DMS153 treated with DMSO at 0.1 percent for 48 hours (cell line): ENCODE measurements at regions not wholly inside any gene's neighbourhood (a gene's known extent, or its start where the extent isn't known, plus 50 kb on each side); places are given as distances from the start of the nearest gene placed in this dataset.

ENCODE experiments used
- DNase-seq: peaks from one replicate; lab custom pipeline; 2025; ENCODE audit not compliant: unreplicated experiment; lab: John Stamatoyannopoulos, UW

- DNase-seq, result no peak
These were observed 152.1 kb downstream of the PMP22 start for GRCh38 chr17:15112846-15113617.

- no peak for DNase-seq
These were observed 155.5 kb downstream of the PMP22 start for GRCh38 chr17:15109608-15110007.

- no peak for DNase-seq
These were observed 156.1 kb downstream of the PMP22 start for GRCh38 chr17:15108992-15109391.

- DNase-seq, result no peak
These were observed 158.6 kb downstream of the PMP22 start for GRCh38 chr17:15106540-15106939.

DNA sequence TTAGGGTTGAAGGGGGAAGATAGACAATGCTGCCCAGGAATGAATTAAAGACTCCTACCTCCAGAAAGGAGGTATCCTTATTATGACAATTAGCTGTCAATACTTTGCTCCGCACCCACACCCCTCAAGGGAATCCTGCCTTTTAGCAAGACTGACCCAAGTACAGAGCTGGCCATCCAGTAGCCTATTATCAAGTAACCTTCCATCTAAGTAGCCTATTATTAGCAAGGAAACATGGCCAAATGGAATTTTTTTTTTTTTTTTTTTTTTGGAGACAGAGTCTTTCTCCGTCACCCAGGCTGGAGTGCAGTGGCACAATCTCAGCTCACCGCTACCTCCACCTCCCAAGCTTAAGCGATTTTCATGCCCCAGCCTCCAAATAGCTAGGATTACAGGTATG lies 161.3 kb downstream of the PMP22 start:
- no peak for DNase-seq

DNA sequence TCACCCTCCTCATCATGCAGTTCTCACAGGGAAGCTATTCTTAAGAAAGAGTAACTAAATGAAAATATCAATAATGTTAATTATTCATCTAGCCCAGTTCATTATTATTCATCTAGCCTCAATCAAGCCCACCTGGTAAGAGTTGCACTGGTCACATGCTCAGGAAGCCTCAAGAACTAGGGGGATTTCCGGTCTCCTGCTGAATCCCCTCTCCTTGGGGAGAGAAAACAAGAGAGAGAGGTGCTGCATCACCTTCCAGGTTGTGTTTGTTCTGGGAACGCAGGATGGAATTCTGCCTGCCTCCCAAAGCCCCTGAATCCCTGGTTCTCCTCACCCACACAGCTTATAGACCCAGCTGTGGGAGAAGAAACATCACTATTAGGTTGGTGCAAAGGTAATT lies 164.0 kb downstream of the PMP22 start:
- DNase-seq, result no peak

- no peak for DNase-seq
These were observed 168.6 kb downstream of the PMP22 start for GRCh38 chr17:15096511-15096910.

GRCh38 chr17:15095935-15096334 lies 169.2 kb downstream of the PMP22 start:
- no peak for DNase-seq

- DNase-seq, result no peak
These were observed 172.4 kb downstream of the PMP22 start for GRCh38 chr17:15092762-15093161.

GRCh38 chr17:15092261-15092660 lies 172.9 kb downstream of the PMP22 start:
- no peak for DNase-seq

- no peak for DNase-seq
These were observed 173.3 kb downstream of the PMP22 start for GRCh38 chr17:15091825-15092224.

GRCh38 chr17:15090533-15090932 lies 174.6 kb downstream of the PMP22 start:
- DNase-seq, result no peak

DNA sequence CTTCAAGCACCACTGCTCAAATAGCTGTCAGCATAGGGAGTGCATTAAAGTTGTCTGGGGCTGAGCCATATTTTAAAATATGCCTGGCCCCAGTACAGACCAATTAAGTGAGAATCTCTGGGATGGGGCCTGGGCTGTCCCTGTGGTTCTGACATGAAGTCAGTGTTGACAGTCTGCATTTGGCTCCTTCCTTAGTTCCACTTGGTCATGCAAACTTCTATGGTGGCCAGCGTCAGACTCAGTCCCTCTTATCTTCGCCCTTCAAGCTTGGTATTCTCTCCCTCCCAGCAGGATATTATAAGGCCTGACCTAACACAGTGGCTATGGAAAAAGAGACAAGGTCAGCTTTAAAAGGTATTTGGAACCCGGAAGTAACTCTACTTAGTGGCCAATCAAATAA lies 177.2 kb downstream of the PMP22 start:
- DNase-seq, result no peak

GRCh38 chr17:15086776-15087295 lies 178.3 kb downstream of the PMP22 start:
- no peak for DNase-seq

GRCh38 chr17:15085890-15086677 lies 179.0 kb downstream of the PMP22 start:
- DNase-seq, result no peak

GRCh38 chr17:15083225-15083624 lies 181.9 kb downstream of the PMP22 start:
- no peak for DNase-seq

GRCh38 chr17:15081008-15081407 lies 184.1 kb downstream of the PMP22 start:
- DNase-seq, result no peak

GRCh38 chr17:15078570-15078969 lies 186.6 kb downstream of the PMP22 start:
- no peak for DNase-seq

GRCh38 chr17:15076991-15077663 lies 188.0 kb downstream of the PMP22 start:
- no peak for DNase-seq

DNA sequence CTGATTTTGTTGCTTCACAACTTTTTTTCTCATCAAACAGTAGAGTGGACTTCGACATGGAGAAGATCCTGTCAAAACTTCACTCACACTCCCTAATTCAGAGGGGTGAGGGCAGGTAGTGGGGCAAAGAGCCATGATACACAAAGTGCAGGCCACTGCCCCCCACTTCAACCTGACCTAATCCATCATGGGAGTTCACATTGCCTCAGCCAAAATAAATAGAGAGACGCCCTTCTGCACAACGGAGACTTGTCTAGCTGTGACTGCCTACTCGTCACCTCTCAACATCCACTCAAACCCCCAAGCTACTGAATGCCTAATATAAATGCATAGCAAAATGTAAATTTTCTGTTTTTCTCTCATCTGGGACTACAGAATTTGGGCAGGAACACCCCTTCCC lies 213.2 kb downstream of the PMP22 start:
- DNase-seq, result no peak

- no peak for DNase-seq
These were observed 215.3 kb downstream of the PMP22 start for GRCh38 chr17:15049795-15050160.
